OCI-LY7 (cell line): ENCODE measurements at regions not wholly inside any gene's neighbourhood (a gene's known extent, or its start where the extent isn't known, plus 50 kb on each side); places are given as distances from the start of the nearest gene placed in this dataset.

Source experiments
- BruUV-seq: library from RNA; stranded (reverse); fragments of 400-500 nt; replicated peaks from 2 replicates; lab custom pipeline; 2021; lab: Mats Ljungman, UMichigan
- CTCF ChIA-PET: fragments of 300-600 bp; sonication (Branson Sonifier 250); formaldehyde crosslinking; loops from one replicate; lab custom pipeline; 2022; ENCODE audit warnings: antibody characterized with exemption; ENCODE audit not compliant: unreplicated experiment; lab: Charles Lee
- POLR2A ChIA-PET: fragments of 300-600 bp; sonication (Branson Sonifier 250); formaldehyde crosslinking; loops from one replicate; lab custom pipeline; 2022; ENCODE audit warnings: antibody characterized with exemption; lab: Charles Lee
- DNase-seq: peaks from one replicate; pipeline ENCODE4 v3.0.0-alpha.2; 2015; ENCODE audit warnings: low spot score
- H2AFZ ChIP-seq: fragments of 200-600 bp; sonication (generic), shearing (Covaris generic); 2 replicates; pipeline ENCODE4 v1.6.1; 2014; ENCODE audit warnings: mild to moderate bottlenecking, antibody characterized with exemption, low read length, moderate library complexity
- H3K27ac ChIP-seq: fragments of 200-600 bp; sonication (generic); 2 replicates; pipeline ENCODE4 v1.5.1; 2014; ENCODE audit warnings: mixed run types, low read depth, mild to moderate bottlenecking, moderate library complexity, low read length, inconsistent platforms; ENCODE audit not compliant: poor library complexity, severe bottlenecking
- H3K36me3 ChIP-seq: fragments of 200-600 bp; sonication (generic); 2 replicates; pipeline ENCODE4 v1.6.1; 2014; ENCODE audit warnings: mild to moderate bottlenecking, antibody characterized with exemption, low read length, moderate library complexity, mixed read lengths; ENCODE audit not compliant: insufficient read depth
- H3K4me1 ChIP-seq: fragments of 200-600 bp; sonication (generic); 2 replicates; pipeline ENCODE4 v1.5.1; 2014; ENCODE audit warnings: mild to moderate bottlenecking, low read length; ENCODE audit not compliant: insufficient read depth, poor library complexity, severe bottlenecking
- H3K4me2 ChIP-seq: fragments of 200-600 bp; sonication (generic); 2 replicates; pipeline ENCODE4 v1.6.1; 2014; ENCODE audit warnings: mild to moderate bottlenecking, low read length
- H3K4me3 ChIP-seq: fragments of 200-600 bp; sonication (generic); 2 replicates; pipeline ENCODE4 v1.5.1; 2014; ENCODE audit warnings: mild to moderate bottlenecking, low read depth, low read length; ENCODE audit not compliant: poor library complexity, severe bottlenecking
- H3K79me2 ChIP-seq: fragments of 200-600 bp; sonication (generic); 2 replicates; pipeline ENCODE4 v1.6.1; 2016; ENCODE audit warnings: low read depth, mild to moderate bottlenecking, low read length, moderate library complexity, mixed read lengths; ENCODE audit not compliant: insufficient read depth
- H3K9me2 ChIP-seq: fragments of 200-600 bp; sonication (generic); 2 replicates; pipeline ENCODE4 v1.6.1; 2016; ENCODE audit warnings: mild to moderate bottlenecking, low read length, mixed read lengths; ENCODE audit not compliant: insufficient read depth
- H3K9me3 ChIP-seq: fragments of 200-600 bp; sonication (generic); 2 replicates; pipeline ENCODE4 v1.6.1; 2014; ENCODE audit warnings: mild to moderate bottlenecking, mixed run types, low read length, mixed read lengths
- H4K20me1 ChIP-seq: fragments of 200-600 bp; sonication (generic); 2 replicates; pipeline ENCODE4 v1.6.1; 2014; ENCODE audit warnings: mild to moderate bottlenecking, antibody characterized with exemption, low read length, moderate library complexity, mixed read lengths; ENCODE audit not compliant: insufficient read depth
- CTCF ChIP-seq: fragments of 200-600 bp; sonication (generic); conservative IDR thresholded peaks from 2 replicates; pipeline ENCODE4 v1.5.1; 2014; ENCODE audit warnings: mild to moderate bottlenecking, antibody characterized with exemption, low read length, moderate library complexity, mixed read lengths
- EZH2phosphoT487 ChIP-seq: fragments of 200-600 bp; sonication (generic); IDR thresholded peaks from 2 replicates; pipeline ENCODE4 v1.6.1; 2018; ENCODE audit warnings: low read depth, borderline replicate concordance, mild to moderate bottlenecking, mixed run types, antibody characterized with exemption, low read length, moderate library complexity, mixed read lengths
- intact Hi-C: fragments of 100-400 bp; cut with micrococcal nuclease; formaldehyde crosslinking; loops from one replicate; pipeline ENCODE4 v1.10.0; 2022; ENCODE audit not compliant: unreplicated experiment

- TF ChIP-seq CTCF (no peak), EZH2phosphoT487 (no peak)
- H3K9me2 ChIP-seq = no peaks in the 10 kb centered on the region
- intact Hi-C loops = no loop called here
- ChIA-PET CTCF (no interaction called here), POLR2A (no interaction called here)
- no peaks in the 10 kb centered on the region for H3K4me1 ChIP-seq
- no TSS peak for BruUV-seq
- H2AFZ ChIP-seq = no peak overlapping the region
- H3K79me2 ChIP-seq = no peaks in the 10 kb centered on the region
- no peaks in the 10 kb centered on the region for H3K36me3 ChIP-seq
- H3K9me3 ChIP-seq = no peaks in the 10 kb centered on the region
- H3K4me3 ChIP-seq = no peak overlapping the region
- H4K20me1 ChIP-seq = no peaks in the 10 kb centered on the region
- no peak overlapping the region for H3K27ac ChIP-seq
- no peak for DNase-seq
- no peak overlapping the region for H3K4me2 ChIP-seq
These were observed 465.3 kb downstream of the C4orf33 start for GRCh38 chr4:129561280-129561679.

- no peak for DNase-seq
- intact Hi-C loops = no loop called here
- CTCF ChIA-PET = no interaction called here
- no TSS peak for BruUV-seq
- no peaks in the 10 kb centered on the region for H3K79me2 ChIP-seq
- no peaks in the 10 kb centered on the region for H3K9me3 ChIP-seq
- no peak overlapping the region for H3K4me3 ChIP-seq
- H3K4me2 ChIP-seq = no peak overlapping the region
- TF ChIP-seq CTCF = no peak
- no peak for TF ChIP-seq EZH2phosphoT487
- no peaks in the 10 kb centered on the region for H3K9me2 ChIP-seq
- POLR2A ChIA-PET = interaction anchor here (0.6 kb wide), 1 partner anchor 9 kb away, joined by 3 read pairs; no protein-coding TSS in a partner anchor
- no peaks in the 10 kb centered on the region for H3K4me1 ChIP-seq
- H3K27ac ChIP-seq = no peak overlapping the region
- H3K36me3 ChIP-seq = no peaks in the 10 kb centered on the region
- H4K20me1 ChIP-seq = no peaks in the 10 kb centered on the region
- H2AFZ ChIP-seq = no peak overlapping the region
These were observed 466.1 kb downstream of the C4orf33 start for GRCh38 chr4:129561886-129562671.

- no peak overlapping the region for H2AFZ ChIP-seq
- H3K36me3 ChIP-seq = no peaks in the 10 kb centered on the region
- BruUV-seq = no TSS peak
- H3K9me2 ChIP-seq = 0 out of 2 replicates have a peak, but pooled peaks cover 4% of the 10 kb centered on the region
- no peaks in the 10 kb centered on the region for H3K79me2 ChIP-seq
- no peaks in the 10 kb centered on the region for H3K4me1 ChIP-seq
- H3K4me3 ChIP-seq = no peak overlapping the region
- no peak overlapping the region for H3K27ac ChIP-seq
- ChIA-PET POLR2A (interaction anchor here (0.9 kb wide), 1 partner anchor 18 kb away, joined by 3 read pairs; no protein-coding TSS in a partner anchor), CTCF (no interaction called here)
- H3K9me3 ChIP-seq = no peaks in the 10 kb centered on the region
- TF ChIP-seq EZH2phosphoT487 (no peak), CTCF (no peak)
- intact Hi-C loops = no loop called here
- H4K20me1 ChIP-seq = no peaks in the 10 kb centered on the region
- DNase-seq = no peak
- no peak overlapping the region for H3K4me2 ChIP-seq
These were observed 469.3 kb downstream of the C4orf33 start for GRCh38 chr4:129565214-129565613.
